ENCODE measurements at regions not wholly inside any gene's neighbourhood (a gene's known extent, or its start where the extent isn't known, plus 50 kb on each side); places are given as distances from the start of the nearest gene placed in this dataset.

GRCh38 chr7:145644426-145645134 lies 472.0 kb upstream of the CNTNAP2 start:
- DNase-seq (ENCODE audit: low read depth): no peak

- DNase-seq (ENCODE audit: low read depth): no peak
Observed at GRCh38 chr7:145643981-145644380, 472.6 kb upstream of the CNTNAP2 start.

GRCh38 chr7:145633513-145633912 lies 483.1 kb upstream of the CNTNAP2 start:
- no peak for DNase-seq (ENCODE audit: low read depth)

- no peak for DNase-seq (ENCODE audit: low read depth)
Observed at GRCh38 chr7:145624618-145625017, 492.0 kb upstream of the CNTNAP2 start.

GRCh38 chr7:145605963-145606362 lies 510.6 kb upstream of the CNTNAP2 start:
- no peak for DNase-seq (ENCODE audit: low read depth)

GRCh38 chr7:145599376-145599775 lies 517.2 kb upstream of the CNTNAP2 start:
- DNase-seq (ENCODE audit: low read depth): no peak

- DNase-seq (ENCODE audit: low read depth): no peak
Observed at GRCh38 chr7:145584401-145584800, 532.2 kb upstream of the CNTNAP2 start.

GRCh38 chr7:145582742-145583303 lies 533.8 kb upstream of the CNTNAP2 start:
- no peak for DNase-seq (ENCODE audit: low read depth)

GRCh38 chr7:145557805-145558204 lies 558.8 kb upstream of the CNTNAP2 start:
- DNase-seq (ENCODE audit: low read depth): no peak

GRCh38 chr7:145543242-145543641 lies 573.4 kb upstream of the CNTNAP2 start:
- no peak for DNase-seq (ENCODE audit: low read depth)

GRCh38 chr7:145539910-145540309 lies 576.7 kb upstream of the CNTNAP2 start:
- DNase-seq (ENCODE audit: low read depth): no peak

- DNase-seq (ENCODE audit: low read depth): no peak
Observed at GRCh38 chr7:145534301-145534700, 582.3 kb upstream of the CNTNAP2 start.

GRCh38 chr7:145520284-145520683 lies 596.3 kb upstream of the CNTNAP2 start:
- DNase-seq (ENCODE audit: low read depth): no peak

- no peak for DNase-seq (ENCODE audit: low read depth)
Observed at GRCh38 chr7:145511004-145511403, 605.6 kb upstream of the CNTNAP2 start.

- DNase-seq (ENCODE audit: low read depth): no peak
Observed at GRCh38 chr7:145497911-145498525, 618.6 kb upstream of the CNTNAP2 start.

- no peak for DNase-seq (ENCODE audit: low read depth)
Observed at GRCh38 chr7:145490356-145490755, 626.2 kb upstream of the CNTNAP2 start.

- no peak for DNase-seq (ENCODE audit: low read depth)
Observed at GRCh38 chr7:145489609-145490008, 627.0 kb upstream of the CNTNAP2 start.

GRCh38 chr7:145488816-145489215 lies 627.8 kb upstream of the CNTNAP2 start:
- DNase-seq (ENCODE audit: low read depth): no peak

- no peak for DNase-seq (ENCODE audit: low read depth)
Observed at GRCh38 chr7:145481985-145482384, 634.6 kb upstream of the CNTNAP2 start.

- no peak for DNase-seq (ENCODE audit: low read depth)
Observed at GRCh38 chr7:145478541-145478940, 638.1 kb upstream of the CNTNAP2 start.

- no peak for DNase-seq (ENCODE audit: low read depth)
Observed at GRCh38 chr7:145474009-145474686, 638.3 kb upstream of the TPK1 start.

- DNase-seq (ENCODE audit: low read depth): no peak
Observed at GRCh38 chr7:145471883-145472282, 636.0 kb upstream of the TPK1 start.

- DNase-seq (ENCODE audit: low read depth): no peak
Observed at GRCh38 chr7:145464287-145464686, 628.4 kb upstream of the TPK1 start.

All from stimulated activated CD8-positive, alpha-beta memory T cell treated with anti-CD3 and anti-CD28 coated beads, Interleukin-15, amount 100 ng/mL, for 1 hour (primary cell).